Natural killer cell (primary cell): ENCODE measurements at regions not wholly inside any gene's neighbourhood (a gene's known extent, or its start where the extent isn't known, plus 50 kb on each side); places are given as distances from the start of the nearest gene placed in this dataset.

ENCODE experiments used
- ATAC-seq, 3 donors: fragments of 150-1000 bp in 2 of 3; fragments of 200-7000 bp in 1 of 3; cut with Tn5 transposase; 1 replicate in 1 of 3; 2 replicates in 2 of 3; pipeline ENCODE4 v1.10.0; 2021; ENCODE audit warnings: mild to moderate bottlenecking in 2 of 3, moderate library complexity in 2 of 3
- DNase-seq, 2 donors: peaks; one replicate each; pipeline versions ENCODE4 v3.0.0 to v3.0.0-alpha.2; 2013 to 2021; ENCODE audit warnings: mixed read lengths in 1 of 2
- H3K27ac ChIP-seq: one replicate; pipeline ENCODE4 v1.5.1; 2013; ENCODE audit warnings: mild to moderate bottlenecking, low read length
- H3K27me3 ChIP-seq: one replicate; pipeline ENCODE4 v1.6.1; 2013; ENCODE audit warnings: low read length; ENCODE audit not compliant: control insufficient read depth, insufficient read depth
- H3K36me3 ChIP-seq: one replicate; pipeline ENCODE4 v1.6.1; 2013; ENCODE audit warnings: low read length; ENCODE audit not compliant: control insufficient read depth, insufficient read depth
- H3K4me1 ChIP-seq: one replicate; pipeline ENCODE4 v1.6.1; 2013; ENCODE audit warnings: low read length; ENCODE audit not compliant: control insufficient read depth, insufficient read depth
- H3K4me3 ChIP-seq: one replicate; pipeline ENCODE4 v1.5.1; 2013; ENCODE audit warnings: low read length
- H3K9me3 ChIP-seq: one replicate; pipeline ENCODE4 v1.6.1; 2013; ENCODE audit warnings: low read length; ENCODE audit not compliant: control insufficient read depth, insufficient read depth
- H3K27ac Mint-ChIP-seq, 2 donors: one replicate each; pipeline ENCODE4 v1.8.0; 2022; ENCODE audit warnings: mild to moderate bottlenecking in 2 of 2, mixed read lengths in 2 of 2, moderate library complexity in 1 of 2
- H3K27me3 Mint-ChIP-seq, 2 donors: one replicate each; pipeline ENCODE4 v1.8.0; 2022; ENCODE audit warnings: low read depth in 2 of 2, mixed read lengths in 2 of 2
- H3K36me3 Mint-ChIP-seq: one replicate; pipeline ENCODE4 v1.8.0; 2022; ENCODE audit warnings: mixed read lengths
- H3K4me1 Mint-ChIP-seq, 2 donors: one replicate each; pipeline ENCODE4 v1.8.0; 2022; ENCODE audit warnings: mixed read lengths in 2 of 2
- H3K4me3 Mint-ChIP-seq: one replicate; pipeline ENCODE4 v1.8.0; 2022; ENCODE audit warnings: mild to moderate bottlenecking, moderate library complexity, mixed read lengths
- H3K9me3 Mint-ChIP-seq, 2 donors: one replicate each; pipeline ENCODE4 v1.8.0; 2022; ENCODE audit warnings: mixed read lengths in 2 of 2
- CTCF ChIP-seq: fragments of 200-600 bp; IDR thresholded peaks from one replicate; pipeline ENCODE4 v1.8.0; 2022; ENCODE audit warnings: antibody characterized with exemption
- WGBS: methylation state at CpG from one replicate; pipeline ENCODE4 v1.1.7; 2013; ENCODE audit warnings: missing lambda C conversion rate; ENCODE audit not compliant: insufficient coverage; 5-methylcytosine and 5-hydroxymethylcytosine counted together
- intact Hi-C: fragments of 100-400 bp; cut with micrococcal nuclease; formaldehyde crosslinking; loops from one replicate; pipeline ENCODE4 v1.14.2; 2022

GRCh38 chr3:30203301-30203700, 403.1 kb upstream of the TGFBR2 start:
- H3K36me3 Mint-ChIP-seq, result no peaks in the 10 kb centered on the region
- no peaks in the 10 kb centered on the region for H3K9me3 ChIP-seq
- 95% methylated on average over 2 of the region's 2 CpGs for WGBS
- H3K27me3 Mint-ChIP-seq, result peaks cover 0 to 2% of the 10 kb centered on the region in 2 donors
- H3K27ac Mint-ChIP-seq, result no peak overlapping the region
- ATAC-seq, result no peak
- no peak for DNase-seq
- H3K4me1 Mint-ChIP-seq, result peaks cover 0 to 7% of the 10 kb centered on the region in 2 donors
- no peaks in the 10 kb centered on the region for H3K9me3 Mint-ChIP-seq
- intact Hi-C loops, result no loop called here
- no peak overlapping the region for H3K4me3 Mint-ChIP-seq
- no peak overlapping the region for H3K27ac ChIP-seq
- TF ChIP-seq CTCF, result no peak
- H3K4me3 ChIP-seq, result no peak overlapping the region
- no peaks in the 10 kb centered on the region for H3K4me1 ChIP-seq
- H3K27me3 ChIP-seq, result no peaks in the 10 kb centered on the region
- H3K36me3 ChIP-seq, result no peaks in the 10 kb centered on the region

GRCh38 chr3:30204126-30204525, 402.3 kb upstream of the TGFBR2 start:
- Mint-ChIP-seq H3K4me1 (peaks cover 0 to 7% of the 10 kb centered on the region in 2 donors), H3K27ac (no peak overlapping the region), H3K27me3 (peaks cover 0 to 2% of the 10 kb centered on the region in 2 donors), H3K36me3 (no peaks in the 10 kb centered on the region), H3K4me3 (no peak overlapping the region), H3K9me3 (no peaks in the 10 kb centered on the region)
- TF ChIP-seq CTCF, result no peak
- Histone ChIP-seq H3K36me3 (no peaks in the 10 kb centered on the region), H3K4me3 (no peak overlapping the region), H3K4me1 (no peaks in the 10 kb centered on the region), H3K27me3 (no peaks in the 10 kb centered on the region), H3K9me3 (no peaks in the 10 kb centered on the region), H3K27ac (no peak overlapping the region)
- DNase-seq (no peak), ATAC-seq (no peak)
- intact Hi-C loops, result no loop called here

GRCh38 chr3:30206051-30206450, 400.4 kb upstream of the TGFBR2 start:
- no peak overlapping the region for H3K27ac Mint-ChIP-seq
- no peak for DNase-seq
- Histone ChIP-seq H3K4me1 (no peaks in the 10 kb centered on the region), H3K27me3 (no peaks in the 10 kb centered on the region), H3K36me3 (no peaks in the 10 kb centered on the region), H3K4me3 (no peak overlapping the region), H3K9me3 (no peaks in the 10 kb centered on the region), H3K27ac (no peak overlapping the region)
- intact Hi-C loops, result no loop called here
- TF ChIP-seq CTCF, result no peak
- peaks cover 0 to 7% of the 10 kb centered on the region in 2 donors for H3K4me1 Mint-ChIP-seq
- no peak for ATAC-seq
- H3K9me3 Mint-ChIP-seq, result no peaks in the 10 kb centered on the region
- no peaks in the 10 kb centered on the region for H3K36me3 Mint-ChIP-seq
- no CpG with 5 or more reads among the region's 1 CpG for WGBS
- H3K27me3 Mint-ChIP-seq, result peaks cover 0 to 2% of the 10 kb centered on the region in 2 donors
- no peak overlapping the region for H3K4me3 Mint-ChIP-seq

GRCh38 chr3:30221619-30222018, 384.8 kb upstream of the TGFBR2 start:
- DNase-seq (no peak), ATAC-seq (no peak)
- H3K9me3 Mint-ChIP-seq, result peaks cover 0 to 4% of the 10 kb centered on the region in 2 donors
- Histone ChIP-seq H3K4me1 (no peaks in the 10 kb centered on the region), H3K36me3 (no peaks in the 10 kb centered on the region), H3K9me3 (no peaks in the 10 kb centered on the region), H3K4me3 (no peak overlapping the region), H3K27me3 (no peaks in the 10 kb centered on the region), H3K27ac (no peak overlapping the region)
- H3K27me3 Mint-ChIP-seq, result peaks cover 0 to 11% of the 10 kb centered on the region in 2 donors
- WGBS, result 47% methylated on average over 3 of the region's 3 CpGs
- intact Hi-C loops, result no loop called here
- no peak overlapping the region for H3K4me3 Mint-ChIP-seq
- no peak for TF ChIP-seq CTCF
- no peaks in the 10 kb centered on the region for H3K36me3 Mint-ChIP-seq
- H3K4me1 Mint-ChIP-seq, result peaks cover 0 to 4% of the 10 kb centered on the region in 2 donors
- H3K27ac Mint-ChIP-seq, result no peak overlapping the region
